GM12801 (cell line): ENCODE measurements at regions not wholly inside any gene's neighbourhood (a gene's known extent, or its start where the extent isn't known, plus 50 kb on each side); places are given as distances from the start of the nearest gene placed in this dataset.

Experiments
- TF ChIP-seq, protein P1 (sequence below): IDR thresholded peaks from one replicate; pipeline ENCODE4 v1.5.1; 2011; ENCODE audit warnings: control low read depth; ENCODE audit not compliant: insufficient read length; ENCODE audit errors: extremely low read depth

DNA sequence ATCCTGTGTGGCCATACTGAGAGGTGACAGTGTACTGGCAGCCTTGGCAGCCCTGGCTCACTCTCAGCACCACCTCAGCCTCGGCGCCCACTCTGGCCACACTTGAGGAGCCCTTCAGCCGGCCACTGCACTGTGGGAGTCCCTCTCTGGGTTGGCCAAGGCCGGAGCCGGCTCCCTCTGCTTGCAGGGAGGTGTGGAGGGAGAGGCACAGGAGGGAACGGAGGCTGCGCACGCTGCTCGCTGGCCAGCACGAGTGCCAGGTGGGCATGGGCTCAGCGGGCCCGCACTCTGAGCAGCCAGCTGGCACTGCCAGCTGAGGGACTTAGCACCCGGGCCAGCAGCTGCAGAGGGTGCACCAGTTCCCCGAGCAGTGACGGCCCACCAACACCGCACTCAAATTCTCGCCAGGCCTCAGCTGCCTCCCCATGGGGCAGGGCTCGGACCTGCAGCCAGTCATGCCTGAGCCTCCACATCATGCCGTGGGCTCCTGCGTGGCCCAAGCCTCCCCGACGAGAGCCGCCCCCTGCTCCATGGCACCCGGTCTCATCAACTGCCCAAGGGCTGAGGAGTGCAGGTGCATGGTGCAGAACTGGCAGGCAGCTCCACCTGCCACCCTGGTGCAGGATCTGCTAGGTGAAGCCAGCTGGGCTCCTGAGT lies 184.4 kb upstream of the TOX3 start:
- TF ChIP-seq, protein P1, sequence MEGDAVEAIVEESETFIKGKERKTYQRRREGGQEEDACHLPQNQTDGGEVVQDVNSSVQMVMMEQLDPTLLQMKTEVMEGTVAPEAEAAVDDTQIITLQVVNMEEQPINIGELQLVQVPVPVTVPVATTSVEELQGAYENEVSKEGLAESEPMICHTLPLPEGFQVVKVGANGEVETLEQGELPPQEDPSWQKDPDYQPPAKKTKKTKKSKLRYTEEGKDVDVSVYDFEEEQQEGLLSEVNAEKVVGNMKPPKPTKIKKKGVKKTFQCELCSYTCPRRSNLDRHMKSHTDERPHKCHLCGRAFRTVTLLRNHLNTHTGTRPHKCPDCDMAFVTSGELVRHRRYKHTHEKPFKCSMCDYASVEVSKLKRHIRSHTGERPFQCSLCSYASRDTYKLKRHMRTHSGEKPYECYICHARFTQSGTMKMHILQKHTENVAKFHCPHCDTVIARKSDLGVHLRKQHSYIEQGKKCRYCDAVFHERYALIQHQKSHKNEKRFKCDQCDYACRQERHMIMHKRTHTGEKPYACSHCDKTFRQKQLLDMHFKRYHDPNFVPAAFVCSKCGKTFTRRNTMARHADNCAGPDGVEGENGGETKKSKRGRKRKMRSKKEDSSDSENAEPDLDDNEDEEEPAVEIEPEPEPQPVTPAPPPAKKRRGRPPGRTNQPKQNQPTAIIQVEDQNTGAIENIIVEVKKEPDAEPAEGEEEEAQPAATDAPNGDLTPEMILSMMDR: no peak

DNA sequence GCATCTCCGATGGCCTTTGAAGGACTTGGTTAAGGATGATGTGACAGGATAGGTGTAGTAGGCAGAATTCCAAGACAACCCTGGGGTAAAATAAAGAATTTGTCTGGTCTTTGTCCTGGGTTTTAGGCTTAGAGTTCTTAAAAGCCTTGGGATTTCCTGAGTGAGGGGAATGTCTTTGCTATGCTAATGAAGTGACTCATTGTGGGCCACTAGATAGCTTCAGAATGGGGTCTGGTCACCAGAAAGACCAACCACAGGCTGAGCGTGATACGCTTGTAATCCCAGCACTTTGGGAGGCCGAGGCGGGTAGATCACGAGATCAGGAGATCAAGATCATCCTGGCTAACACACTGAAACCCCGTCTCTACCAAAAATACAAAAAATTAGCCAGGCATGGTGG lies 182.8 kb upstream of the TOX3 start:
- TF ChIP-seq, protein P1: no peak

DNA sequence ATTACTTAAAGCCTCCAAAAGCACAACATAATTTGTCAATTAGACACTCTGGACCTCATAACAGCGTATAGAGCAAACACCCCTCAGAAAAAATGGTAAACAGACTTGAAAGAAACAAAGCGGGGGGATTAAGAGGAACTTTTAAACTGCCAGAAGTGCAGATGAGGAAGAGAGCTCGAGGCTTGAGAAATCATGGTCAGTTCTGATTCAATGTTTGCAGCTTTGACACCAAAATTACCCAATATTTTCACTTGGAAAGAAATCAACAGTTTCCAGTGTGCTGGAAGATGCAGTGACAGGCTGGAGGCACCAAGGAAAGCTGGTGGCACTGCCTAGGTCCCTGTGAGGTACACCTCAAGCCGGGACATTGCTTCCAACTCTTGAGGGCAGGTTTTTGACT lies 180.9 kb upstream of the TOX3 start:
- TF ChIP-seq, protein P1: no peak

DNA sequence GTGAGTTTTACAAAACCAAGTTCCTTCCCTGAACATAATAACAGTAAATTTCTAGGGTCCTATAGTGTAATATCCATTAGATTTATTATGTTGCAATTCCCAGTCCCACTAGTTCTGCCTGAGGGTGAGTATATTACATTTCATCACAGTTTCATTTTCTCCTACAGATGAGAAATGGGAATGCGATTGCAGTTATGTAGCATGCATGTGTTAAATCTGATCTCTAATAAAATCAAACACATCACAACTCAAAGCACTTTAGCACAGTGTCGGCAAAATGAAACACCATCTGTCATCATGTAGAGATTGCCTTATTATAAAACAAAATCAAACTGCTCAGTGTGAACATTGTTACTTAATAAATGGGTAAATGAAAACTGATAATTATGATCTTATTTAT lies 180.5 kb upstream of the TOX3 start:
- TF ChIP-seq, protein P1: no peak

DNA sequence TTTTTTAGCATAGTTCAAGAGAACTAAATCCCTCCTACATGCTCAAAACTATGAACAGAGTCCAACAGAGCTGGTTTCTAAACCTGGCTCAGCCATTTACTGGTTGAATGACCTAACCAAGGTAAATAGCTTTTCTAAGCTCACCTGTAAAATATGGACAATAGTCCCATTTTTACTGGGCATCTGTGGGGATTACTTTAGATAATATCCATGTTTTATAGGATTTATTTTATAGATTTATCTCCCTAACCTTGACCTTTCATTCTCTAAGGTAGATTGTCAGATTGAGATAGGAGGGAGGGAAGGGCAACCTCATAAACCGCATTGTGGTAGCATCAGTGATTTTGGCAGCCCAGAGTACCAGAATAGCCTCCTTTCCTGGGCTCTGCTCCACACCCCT lies 178.5 kb upstream of the TOX3 start:
- TF ChIP-seq, protein P1: no peak

DNA sequence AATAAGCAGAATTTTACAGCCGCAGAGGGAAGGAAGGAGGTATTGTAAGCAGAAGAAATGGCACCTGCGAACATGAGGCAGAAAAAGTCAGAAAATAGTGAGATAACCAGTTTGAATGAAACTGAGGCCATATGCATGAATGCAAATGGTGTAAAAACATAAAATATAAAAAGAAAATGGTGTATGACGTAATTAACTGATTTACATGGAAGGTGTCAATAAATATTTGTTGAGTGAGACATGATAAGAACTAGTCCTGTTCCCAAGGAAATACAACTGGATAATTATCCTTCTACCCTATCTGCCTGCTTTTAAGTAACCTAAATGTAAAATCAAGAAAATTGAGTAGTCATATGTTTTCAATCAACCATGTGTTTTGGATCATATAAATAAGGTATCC lies 178.1 kb upstream of the TOX3 start:
- TF ChIP-seq, protein P1: no peak

DNA sequence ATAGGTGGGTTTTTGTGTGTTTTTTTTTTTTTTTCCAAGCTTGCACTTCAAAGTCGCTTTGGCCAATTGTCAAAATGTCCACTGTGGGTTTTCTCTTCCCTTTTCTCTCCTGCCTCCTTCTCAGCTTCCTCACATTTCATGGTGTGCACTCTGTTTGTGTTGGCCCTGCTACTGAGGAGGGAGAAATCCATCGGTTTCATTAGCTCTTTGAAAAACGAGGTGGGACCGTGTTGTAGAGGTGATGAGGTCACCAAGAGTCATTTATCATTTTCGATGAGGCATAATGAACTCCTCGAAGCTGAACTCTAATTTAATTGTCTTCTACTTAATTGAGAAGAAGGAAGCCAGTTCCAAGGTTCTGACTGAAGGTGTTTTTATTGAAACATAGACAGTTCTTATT lies 174.4 kb upstream of the TOX3 start:
- TF ChIP-seq, protein P1: no peak
